ENCODE measurements at regions not wholly inside any gene's neighbourhood (a gene's known extent, or its start where the extent isn't known, plus 50 kb on each side); places are given as distances from the start of the nearest gene placed in this dataset.
"Not testable (repeated sequence)": the region's sequence is repeated elsewhere in the genome, so short reads cannot be mapped to it uniquely, and the experiment has no call there.

DNA sequence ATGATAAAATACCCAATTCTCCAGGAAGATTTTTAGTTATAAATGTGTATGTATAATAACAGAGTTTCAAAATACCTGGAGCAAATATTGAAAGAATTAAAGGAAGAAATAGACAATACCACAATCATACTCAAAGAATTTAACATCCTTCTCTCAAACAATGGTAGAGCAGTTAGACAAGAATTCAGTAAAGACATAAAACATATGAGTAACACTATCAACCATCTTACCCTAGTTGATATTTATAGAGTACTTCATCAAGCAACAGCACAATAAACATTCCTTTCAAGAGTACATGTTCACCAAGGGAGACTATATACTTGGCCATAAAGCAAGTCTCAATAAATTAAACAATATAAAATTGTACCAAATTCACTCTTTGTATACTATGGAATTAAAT lies 108.4 kb downstream of the DLEU7 start:
- Histone ChIP-seq H3K4me1 (ENCODE audit: insufficient read depth, low read length) (no peaks in the 10 kb centered on the region), H3K27me3 (ENCODE audit: insufficient read depth, low read length) (no peaks in the 10 kb centered on the region), H3K36me3 (ENCODE audit: insufficient read depth, low read depth, low read length) (no peaks in the 10 kb centered on the region), H3K9ac (ENCODE audit: low read depth, low read length) (no peak overlapping the region), H3K27ac (ENCODE audit: low read length) (no peak overlapping the region), H3K9me3 (ENCODE audit: insufficient read depth, low read depth, low read length) (peaks cover 13% of the 10 kb centered on the region), H3K4me3 (ENCODE audit: low read length) (no peak overlapping the region)

DNA sequence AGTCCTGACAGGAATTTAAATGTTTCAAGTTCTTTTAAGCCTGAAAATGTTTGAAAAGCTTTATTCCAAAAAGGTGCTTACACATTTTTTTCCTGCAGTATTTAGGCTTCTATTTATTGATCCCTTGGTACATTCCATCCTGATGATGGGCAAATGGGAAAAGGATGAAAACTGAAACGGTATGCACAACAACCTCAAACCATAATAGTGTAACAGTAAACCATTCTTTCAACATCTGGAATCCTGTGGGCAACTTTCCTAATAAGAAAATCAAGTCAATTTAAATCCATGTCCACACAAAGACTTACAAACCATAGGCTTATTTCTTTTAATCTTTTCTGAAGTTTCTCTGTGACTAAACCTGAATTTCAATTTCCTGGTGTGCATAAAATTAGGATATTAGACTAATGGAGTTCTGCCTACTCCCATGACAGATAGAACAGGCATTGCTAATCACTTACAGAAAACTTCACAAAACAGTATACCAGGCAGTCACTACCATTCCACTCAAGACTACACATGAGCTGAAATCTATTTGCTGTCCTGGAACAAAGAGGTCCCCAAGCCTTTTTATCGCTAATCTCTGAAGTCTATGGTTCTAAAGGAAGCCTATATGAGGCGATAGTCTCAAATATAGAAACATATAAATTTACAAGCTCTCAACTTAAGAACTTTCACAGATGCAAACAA lies 103.3 kb downstream of the DLEU7 start:
- H3K36me3 ChIP-seq (ENCODE audit: insufficient read depth, low read depth, low read length) = no peaks in the 10 kb centered on the region
- H3K4me1 ChIP-seq (ENCODE audit: insufficient read depth, low read length) = no peaks in the 10 kb centered on the region
- no peaks in the 10 kb centered on the region for H3K27me3 ChIP-seq (ENCODE audit: insufficient read depth, low read length)
- H3K9ac ChIP-seq (ENCODE audit: low read depth, low read length) = no peak overlapping the region
- H3K27ac ChIP-seq (ENCODE audit: low read length) = no peak overlapping the region
- no peak overlapping the region for H3K4me3 ChIP-seq (ENCODE audit: low read length)
- no peaks in the 10 kb centered on the region for H3K9me3 ChIP-seq (ENCODE audit: insufficient read depth, low read depth, low read length)

DNA sequence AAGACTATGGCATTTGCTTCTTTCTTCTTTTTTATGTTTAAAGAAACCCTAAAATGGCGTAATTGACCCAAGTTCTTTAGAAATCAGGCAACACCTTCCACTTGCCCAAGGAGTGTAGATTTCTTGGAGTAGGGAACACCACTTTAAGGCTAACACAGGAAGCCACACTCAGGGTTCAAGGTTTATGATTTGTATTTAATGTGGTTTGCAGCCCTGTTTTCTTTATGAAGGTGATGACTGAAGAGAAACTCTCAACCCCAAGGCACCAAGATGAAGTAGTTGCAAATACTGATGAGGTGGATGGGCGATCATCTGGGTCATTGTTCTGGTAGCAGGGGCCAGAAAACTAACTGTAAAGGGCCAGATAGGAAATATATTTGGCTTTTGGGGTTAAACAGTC lies 101.1 kb downstream of the DLEU7 start:
- Histone ChIP-seq H3K36me3 (ENCODE audit: insufficient read depth, low read depth, low read length) (no peaks in the 10 kb centered on the region), H3K27ac (ENCODE audit: low read length) (no peak overlapping the region), H3K27me3 (ENCODE audit: insufficient read depth, low read length) (no peaks in the 10 kb centered on the region), H3K4me3 (ENCODE audit: low read length) (no peak overlapping the region), H3K9ac (ENCODE audit: low read depth, low read length) (no peak overlapping the region), H3K4me1 (ENCODE audit: insufficient read depth, low read length) (no peaks in the 10 kb centered on the region), H3K9me3 (ENCODE audit: insufficient read depth, low read depth, low read length) (no peaks in the 10 kb centered on the region)

DNA sequence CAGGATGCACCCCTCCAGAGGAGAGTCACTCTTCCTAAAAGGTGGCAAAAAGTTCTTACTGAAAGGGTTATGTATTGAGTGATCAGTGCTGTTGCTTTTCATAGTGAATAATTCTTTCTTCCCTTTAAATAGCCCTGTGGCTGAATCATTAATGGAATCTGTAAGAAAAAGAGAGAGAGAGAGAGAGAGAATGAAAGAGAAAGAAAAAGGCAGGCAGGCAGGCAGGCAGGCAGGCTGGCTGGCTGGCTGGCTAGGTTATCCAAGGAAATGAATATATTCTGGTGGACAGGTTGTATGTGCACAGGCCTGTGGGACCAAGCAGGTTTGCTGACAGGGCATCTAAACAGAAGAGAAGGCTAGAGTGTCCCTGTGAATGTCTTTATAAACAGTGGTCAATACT lies 100.5 kb downstream of the DLEU7 start:
- Histone ChIP-seq H3K36me3 (ENCODE audit: insufficient read depth, low read depth, low read length) (no peaks in the 10 kb centered on the region), H3K9me3 (ENCODE audit: insufficient read depth, low read depth, low read length) (no peaks in the 10 kb centered on the region), H3K9ac (ENCODE audit: low read depth, low read length) (no peak overlapping the region), H3K27ac (ENCODE audit: low read length) (no peak overlapping the region), H3K4me3 (ENCODE audit: low read length) (no peak overlapping the region), H3K4me1 (ENCODE audit: insufficient read depth, low read length) (no peaks in the 10 kb centered on the region), H3K27me3 (ENCODE audit: insufficient read depth, low read length) (no peaks in the 10 kb centered on the region)

DNA sequence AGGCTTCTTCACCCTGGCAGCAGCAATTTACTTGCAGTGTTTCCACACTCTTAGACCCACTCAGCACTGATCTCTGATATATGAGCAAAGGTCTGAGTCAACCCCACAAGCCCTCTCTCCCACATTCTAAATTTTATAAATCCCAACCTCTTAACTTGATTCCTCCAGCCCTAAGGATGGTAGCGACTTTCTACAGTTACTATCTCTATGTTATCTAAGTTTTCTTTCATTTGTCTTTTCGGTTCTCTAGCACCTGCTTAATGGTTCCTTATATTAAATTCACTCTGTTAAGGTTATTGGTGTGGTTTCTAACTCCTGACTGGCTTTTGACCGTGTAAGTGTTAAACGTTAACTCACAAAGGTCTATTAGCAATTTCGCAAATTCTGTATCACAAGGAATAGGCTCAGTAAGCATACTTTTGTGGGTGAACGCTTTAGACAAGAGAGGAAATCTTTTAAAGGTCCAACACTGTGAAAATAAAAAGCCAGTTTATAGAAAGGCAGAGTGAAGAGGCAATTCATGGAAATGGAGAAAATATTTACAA lies 99.3 kb downstream of the DLEU7 start:
- Histone ChIP-seq H3K4me3 (ENCODE audit: low read length) (no peak overlapping the region), H3K4me1 (ENCODE audit: insufficient read depth, low read length) (no peaks in the 10 kb centered on the region), H3K27ac (ENCODE audit: low read length) (no peak overlapping the region), H3K9me3 (ENCODE audit: insufficient read depth, low read depth, low read length) (no peaks in the 10 kb centered on the region), H3K27me3 (ENCODE audit: insufficient read depth, low read length) (no peaks in the 10 kb centered on the region), H3K36me3 (ENCODE audit: insufficient read depth, low read depth, low read length) (no peaks in the 10 kb centered on the region), H3K9ac (ENCODE audit: low read depth, low read length) (no peak overlapping the region)

DNA sequence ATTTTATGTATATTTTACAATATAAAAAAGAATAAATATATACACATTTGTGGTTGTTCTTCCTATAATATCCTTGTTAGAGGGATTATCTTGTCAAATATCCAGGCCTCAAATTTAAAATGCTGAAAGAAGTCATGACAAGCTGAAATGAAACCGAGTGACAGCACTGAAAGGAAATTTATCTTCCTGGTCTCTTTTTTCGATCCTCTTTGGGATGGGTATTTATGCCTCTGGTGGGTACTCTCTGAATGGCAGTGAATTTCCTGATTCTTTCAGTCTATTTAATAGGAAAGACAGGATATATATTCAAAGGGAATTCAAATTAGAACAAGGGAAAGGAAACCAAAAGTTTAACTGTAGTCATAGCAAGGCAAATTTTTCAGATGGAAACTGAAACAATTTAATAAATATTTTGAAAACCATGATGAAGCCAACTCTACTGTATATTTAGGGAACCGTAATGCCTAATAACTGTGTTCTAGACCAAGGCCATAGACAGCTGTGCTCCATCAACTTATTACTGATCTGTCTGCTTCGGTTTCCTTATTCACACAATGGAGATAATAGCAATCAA lies 97.9 kb downstream of the DLEU7 start:
- no peak overlapping the region for H3K27ac ChIP-seq (ENCODE audit: low read length)
- no peaks in the 10 kb centered on the region for H3K27me3 ChIP-seq (ENCODE audit: insufficient read depth, low read length)
- no peaks in the 10 kb centered on the region for H3K4me1 ChIP-seq (ENCODE audit: insufficient read depth, low read length)

DNA sequence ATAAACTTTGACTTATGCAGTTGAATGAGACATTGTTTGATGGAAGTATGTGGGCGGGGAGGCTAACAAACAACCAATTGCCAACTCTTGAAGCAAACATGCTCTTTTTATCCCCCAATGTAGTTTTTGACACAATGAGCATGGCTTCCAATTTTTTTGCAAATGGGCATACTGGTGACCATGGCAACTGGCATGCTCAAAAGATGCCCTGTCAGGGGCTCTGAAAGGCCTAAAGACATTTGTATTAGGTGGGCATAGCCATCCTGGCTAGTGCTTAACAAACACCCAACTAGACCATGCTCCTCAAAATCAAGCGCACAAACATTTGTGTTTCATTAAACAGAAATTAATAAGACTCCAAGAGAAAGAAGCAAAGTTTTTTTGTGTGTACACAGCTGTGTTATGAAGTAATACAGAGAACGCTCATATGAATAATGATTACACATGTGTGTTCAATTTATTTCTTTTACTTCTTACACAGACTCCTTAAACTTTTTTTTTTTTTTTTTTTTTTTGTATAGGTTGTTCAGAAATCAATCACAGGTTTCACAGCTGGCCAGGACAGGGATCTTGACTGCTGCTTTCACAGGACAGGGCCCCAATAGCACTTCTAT lies 95.6 kb downstream of the DLEU7 start:
- Histone ChIP-seq H3K36me3 (ENCODE audit: insufficient read depth, low read depth, low read length) (no peaks in the 10 kb centered on the region), H3K27ac (ENCODE audit: low read length) (no peak overlapping the region), H3K9me3 (ENCODE audit: insufficient read depth, low read depth, low read length) (no peaks in the 10 kb centered on the region), H3K4me1 (ENCODE audit: insufficient read depth, low read length) (no peaks in the 10 kb centered on the region), H3K27me3 (ENCODE audit: insufficient read depth, low read length) (no peaks in the 10 kb centered on the region), H3K9ac (ENCODE audit: low read depth, low read length) (no peak overlapping the region), H3K4me3 (ENCODE audit: low read length) (no peak overlapping the region)

More for the DNA sequence above, 97.9 kb downstream of the DLEU7 start:
- H3K9ac ChIP-seq (ENCODE audit: low read depth, low read length) = no peak overlapping the region
- no peak overlapping the region for H3K4me3 ChIP-seq (ENCODE audit: low read length)
- H3K9me3 ChIP-seq (ENCODE audit: insufficient read depth, low read depth, low read length) = no peaks in the 10 kb centered on the region
- H3K36me3 ChIP-seq (ENCODE audit: insufficient read depth, low read depth, low read length) = no peaks in the 10 kb centered on the region

DNA sequence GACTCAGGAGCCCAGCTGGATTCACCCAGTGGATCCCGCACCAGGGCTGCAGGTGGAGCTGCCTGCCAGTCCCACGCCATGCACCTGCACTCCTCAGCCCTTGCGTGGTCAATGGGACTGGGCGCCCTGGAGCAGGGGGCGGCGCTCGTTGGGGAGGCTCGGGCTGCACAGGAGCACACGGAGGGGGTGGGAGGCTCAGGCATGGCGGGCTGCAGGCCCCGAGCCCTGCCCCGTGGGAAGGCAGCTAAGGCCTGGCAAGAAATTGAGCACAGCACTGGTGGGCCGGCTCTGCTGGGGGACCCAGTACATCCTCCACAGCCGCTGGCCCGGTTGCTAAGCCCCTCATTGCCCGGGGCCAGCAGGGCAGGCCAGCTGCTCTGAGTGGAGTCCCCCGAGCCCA lies 90.3 kb downstream of the DLEU7 start:
- not testable (repeated sequence) for H3K4me1 ChIP-seq (ENCODE audit: insufficient read depth, low read length); H3K36me3 ChIP-seq (ENCODE audit: insufficient read depth, low read depth, low read length); H3K9ac ChIP-seq (ENCODE audit: low read depth, low read length); H3K9me3 ChIP-seq (ENCODE audit: insufficient read depth, low read depth, low read length); H3K27ac ChIP-seq (ENCODE audit: low read length); H3K27me3 ChIP-seq (ENCODE audit: insufficient read depth, low read length); H3K4me3 ChIP-seq (ENCODE audit: low read length)

DNA sequence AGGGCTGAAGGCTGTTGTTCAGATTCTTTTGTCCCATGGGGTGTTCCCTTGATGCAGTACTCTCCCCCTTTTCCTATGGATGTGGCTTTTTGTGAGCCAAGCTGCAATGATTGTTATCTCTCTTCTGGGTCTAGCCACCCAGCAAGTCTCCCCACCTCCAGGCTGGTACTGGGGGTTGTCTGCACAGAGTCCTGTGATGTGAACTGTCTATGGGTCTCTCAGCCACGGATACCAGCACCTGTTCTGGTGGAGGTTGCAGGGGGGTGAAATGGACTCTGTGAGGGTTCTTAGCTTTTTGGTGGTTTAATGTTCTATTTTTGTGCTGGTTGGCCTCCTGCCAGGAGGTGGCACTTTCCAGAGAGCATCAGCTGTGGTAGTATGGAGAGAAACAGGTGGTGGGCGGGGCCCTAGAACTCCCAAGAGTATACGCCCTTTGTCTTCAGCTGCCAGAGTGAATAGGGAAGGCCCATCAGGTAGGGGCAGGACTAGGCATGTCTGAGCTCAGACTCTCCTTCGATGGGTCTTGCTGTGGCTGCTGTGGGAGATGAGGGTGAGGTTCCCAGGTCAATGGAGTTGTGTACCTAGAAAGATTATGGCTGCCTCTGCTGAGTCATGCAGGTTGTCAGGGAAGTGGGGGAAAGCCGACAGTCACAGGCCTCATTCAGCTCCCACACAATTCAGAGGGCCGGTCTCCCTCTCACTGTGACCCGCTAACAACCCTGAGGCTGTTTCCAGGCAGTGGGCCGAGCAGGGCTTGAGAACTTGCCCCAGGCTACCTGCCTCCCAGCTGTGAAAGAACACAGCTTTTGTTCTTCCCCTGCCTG lies 87.4 kb downstream of the DLEU7 start:
- not testable (repeated sequence) for H3K9ac ChIP-seq (ENCODE audit: low read depth, low read length); H3K9me3 ChIP-seq (ENCODE audit: insufficient read depth, low read depth, low read length); H3K4me3 ChIP-seq (ENCODE audit: low read length); H3K4me1 ChIP-seq (ENCODE audit: insufficient read depth, low read length); H3K36me3 ChIP-seq (ENCODE audit: insufficient read depth, low read depth, low read length); H3K27ac ChIP-seq (ENCODE audit: low read length); H3K27me3 ChIP-seq (ENCODE audit: insufficient read depth, low read length)

DNA sequence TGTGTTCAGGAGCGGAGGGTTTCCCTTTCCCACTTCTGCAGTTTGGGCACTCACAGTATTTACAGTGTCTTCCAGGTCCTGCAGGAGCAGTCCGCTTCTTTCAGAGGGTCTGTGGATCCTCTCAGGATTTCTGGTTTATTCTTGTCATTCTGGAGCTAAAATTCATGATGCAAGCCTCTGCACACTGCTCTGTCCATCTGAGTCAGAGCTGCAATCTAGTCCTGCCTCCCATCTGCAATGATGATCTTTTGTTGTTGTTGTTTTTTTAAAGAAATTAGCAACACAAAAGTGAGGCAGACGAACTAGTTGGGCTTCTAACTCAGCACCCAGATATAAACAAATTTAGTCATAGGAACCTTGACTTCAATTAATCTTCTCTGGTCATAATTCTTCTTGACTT lies 86.5 kb downstream of the DLEU7 start:
- Histone ChIP-seq H3K9ac (ENCODE audit: low read depth, low read length) (no peak overlapping the region), H3K27ac (ENCODE audit: low read length) (no peak overlapping the region)

DNA sequence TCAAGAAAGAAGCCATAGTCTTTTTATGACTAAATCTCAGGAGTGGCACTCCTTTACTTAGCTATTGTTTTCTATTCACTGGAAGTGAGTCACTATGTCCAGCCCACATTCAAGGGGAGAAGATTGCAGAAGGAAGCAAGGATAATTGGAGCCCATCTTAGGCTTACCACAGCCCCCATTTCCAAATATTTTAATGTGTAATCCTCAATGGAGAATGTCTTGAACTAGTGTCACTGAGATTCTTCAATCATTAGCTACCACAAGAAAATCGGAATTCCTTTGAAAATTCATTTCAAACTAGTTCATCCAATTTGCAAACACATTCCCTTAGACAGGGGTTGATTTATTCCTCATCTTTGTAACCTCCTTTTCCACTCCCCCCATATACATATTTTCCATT lies 84.7 kb downstream of the DLEU7 start:
- no peaks in the 10 kb centered on the region for H3K27me3 ChIP-seq (ENCODE audit: insufficient read depth, low read length)
- H3K27ac ChIP-seq (ENCODE audit: low read length) = no peak overlapping the region
- no peaks in the 10 kb centered on the region for H3K4me1 ChIP-seq (ENCODE audit: insufficient read depth, low read length)
- no peak overlapping the region for H3K4me3 ChIP-seq (ENCODE audit: low read length)
- H3K9ac ChIP-seq (ENCODE audit: low read depth, low read length) = no peak overlapping the region
- H3K36me3 ChIP-seq (ENCODE audit: insufficient read depth, low read depth, low read length) = no peaks in the 10 kb centered on the region
- H3K9me3 ChIP-seq (ENCODE audit: insufficient read depth, low read depth, low read length) = no peaks in the 10 kb centered on the region

More for the DNA sequence above, 86.5 kb downstream of the DLEU7 start:
- Histone ChIP-seq H3K4me1 (ENCODE audit: insufficient read depth, low read length) (no peaks in the 10 kb centered on the region), H3K36me3 (ENCODE audit: insufficient read depth, low read depth, low read length) (no peaks in the 10 kb centered on the region), H3K9me3 (ENCODE audit: insufficient read depth, low read depth, low read length) (no peaks in the 10 kb centered on the region), H3K4me3 (ENCODE audit: low read length) (no peak overlapping the region; the same call in 1 of the 2 replicates), H3K27me3 (ENCODE audit: insufficient read depth, low read length) (no peaks in the 10 kb centered on the region)

Data from iPS-20b (cell line).